IPS DF 19.7 (cell line): ENCODE measurements at regions not wholly inside any gene's neighbourhood (a gene's known extent, or its start where the extent isn't known, plus 50 kb on each side); places are given as distances from the start of the nearest gene placed in this dataset.
A peak's percentile ranks its signal among the peaks of the same experiment; 100 is the strongest.

Experiments
- DNase-seq: peaks from one replicate; pipeline ENCODE4 v3.0.0-alpha.2; 2013; ENCODE audit warnings: low read depth, low spot score

DNA sequence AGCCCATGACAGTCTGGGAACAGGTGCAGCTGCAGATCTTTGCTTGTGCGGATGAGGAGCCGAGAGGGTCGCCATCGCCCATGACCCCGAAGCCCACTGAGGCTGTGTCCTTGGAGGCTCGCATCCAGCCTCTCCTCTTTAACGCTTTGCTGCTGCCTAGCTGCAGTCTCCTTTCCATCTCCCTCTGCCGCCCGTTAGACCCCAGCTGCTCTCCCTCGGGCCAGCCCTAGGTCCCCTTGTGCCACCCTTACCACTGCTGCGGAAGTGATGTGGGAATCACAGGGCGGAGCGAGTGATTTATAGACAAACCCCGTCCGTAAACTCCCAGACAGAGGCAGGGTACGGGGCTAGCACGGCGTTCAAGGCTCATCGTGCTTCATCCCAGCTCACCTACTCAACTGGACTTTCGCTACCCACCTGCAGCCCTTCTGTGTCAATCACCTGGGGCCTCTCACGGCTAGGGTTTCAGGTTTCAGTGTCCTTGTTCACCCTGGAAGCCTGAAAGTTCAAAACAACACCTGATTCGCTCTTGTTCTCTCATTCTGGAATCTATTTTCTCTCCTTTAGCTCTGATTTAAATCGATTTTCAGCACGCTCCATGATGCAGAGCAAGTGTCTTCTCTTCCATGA, 76.1 kb downstream of the PAX1 start:
- DNase-seq, result peak; percentile 5

DNA sequence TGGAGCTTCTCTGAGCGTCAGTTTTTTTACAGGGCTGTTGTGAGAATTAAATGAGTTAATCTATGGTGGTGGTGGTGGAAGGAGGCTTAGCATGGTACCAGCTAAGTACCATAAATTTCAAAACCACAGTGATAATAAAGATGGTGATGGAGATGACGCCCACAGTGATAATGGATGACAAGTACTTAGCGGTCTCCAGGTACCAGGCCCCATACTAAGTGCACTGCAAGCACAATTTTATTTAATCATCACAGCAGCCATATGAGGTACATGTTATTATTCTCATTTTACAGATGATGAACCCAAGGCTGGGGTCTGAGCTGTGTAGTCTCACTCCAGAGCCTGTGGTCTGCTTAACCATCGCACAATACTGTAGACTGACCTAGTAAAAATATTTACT, 75.1 kb downstream of the PAX1 start:
- DNase-seq, result no peak
